ENCODE measurements at regions not wholly inside any gene's neighbourhood (a gene's known extent, or its start where the extent isn't known, plus 50 kb on each side); places are given as distances from the start of the nearest gene placed in this dataset.

- TF ChIP-seq, protein P1, sequence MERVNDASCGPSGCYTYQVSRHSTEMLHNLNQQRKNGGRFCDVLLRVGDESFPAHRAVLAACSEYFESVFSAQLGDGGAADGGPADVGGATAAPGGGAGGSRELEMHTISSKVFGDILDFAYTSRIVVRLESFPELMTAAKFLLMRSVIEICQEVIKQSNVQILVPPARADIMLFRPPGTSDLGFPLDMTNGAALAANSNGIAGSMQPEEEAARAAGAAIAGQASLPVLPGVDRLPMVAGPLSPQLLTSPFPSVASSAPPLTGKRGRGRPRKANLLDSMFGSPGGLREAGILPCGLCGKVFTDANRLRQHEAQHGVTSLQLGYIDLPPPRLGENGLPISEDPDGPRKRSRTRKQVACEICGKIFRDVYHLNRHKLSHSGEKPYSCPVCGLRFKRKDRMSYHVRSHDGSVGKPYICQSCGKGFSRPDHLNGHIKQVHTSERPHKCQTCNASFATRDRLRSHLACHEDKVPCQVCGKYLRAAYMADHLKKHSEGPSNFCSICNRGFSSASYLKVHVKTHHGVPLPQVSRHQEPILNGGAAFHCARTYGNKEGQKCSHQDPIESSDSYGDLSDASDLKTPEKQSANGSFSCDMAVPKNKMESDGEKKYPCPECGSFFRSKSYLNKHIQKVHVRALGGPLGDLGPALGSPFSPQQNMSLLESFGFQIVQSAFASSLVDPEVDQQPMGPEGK (CRISPR knock-in tag; IDR thresholded peaks at IDR 0.05; ENCODE audit: borderline replicate concordance) = no peak
- TF ChIP-seq ZFP3 (CRISPR knock-in tag; IDR thresholded peaks at IDR 0.05) (no peak), ZC3H10 (CRISPR knock-in tag; IDR thresholded peaks at IDR 0.05) (no peak)
Measured at GRCh38 chr6:71642120-71642519, 244.2 kb upstream of the RIMS1 start (continued).

- TF ChIP-seq ZNF8 (CRISPR knock-in tag; IDR thresholded peaks at IDR 0.05) (no peak), BACH2 (CRISPR knock-in tag; IDR thresholded peaks at IDR 0.05; ENCODE audit: borderline replicate concordance) (no peak), TOX (CRISPR knock-in tag; IDR thresholded peaks at IDR 0.05; ENCODE audit: borderline replicate concordance) (no peak), OSR1 (CRISPR knock-in tag; IDR thresholded peaks at IDR 0.05) (no peak)
- ATAC-seq = no peak
Measured at GRCh38 chr6:71642793-71643192, 243.6 kb upstream of the RIMS1 start.

- TF ChIP-seq ZNF8 (CRISPR knock-in tag; IDR thresholded peaks at IDR 0.05) (no peak), ZNF70 (CRISPR knock-in tag; IDR thresholded peaks at IDR 0.05) (no peak), OSR1 (CRISPR knock-in tag; IDR thresholded peaks at IDR 0.05) (no peak), ESRRG (CRISPR knock-in tag; IDR thresholded peaks at IDR 0.05) (no peak), ZNF565 (CRISPR knock-in tag; conservative IDR thresholded peaks at IDR 0.05; ENCODE audit: low read depth) (no peak), ZFP30 (CRISPR knock-in tag; IDR thresholded peaks at IDR 0.05) (no peak), PPARA (CRISPR knock-in tag; IDR thresholded peaks at IDR 0.05; ENCODE audit: borderline replicate concordance) (no peak), TOX (CRISPR knock-in tag; IDR thresholded peaks at IDR 0.05; ENCODE audit: borderline replicate concordance) (no peak), CSRNP3 (CRISPR knock-in tag; IDR thresholded peaks at IDR 0.05) (no peak), GLIS3 (CRISPR knock-in tag; IDR thresholded peaks at IDR 0.05) (no peak), CSDC2 (CRISPR knock-in tag; IDR thresholded peaks at IDR 0.05) (no peak)
- ATAC-seq = no peak
Measured at GRCh38 chr6:71645299-71645698, 241.1 kb upstream of the RIMS1 start.

DNA sequence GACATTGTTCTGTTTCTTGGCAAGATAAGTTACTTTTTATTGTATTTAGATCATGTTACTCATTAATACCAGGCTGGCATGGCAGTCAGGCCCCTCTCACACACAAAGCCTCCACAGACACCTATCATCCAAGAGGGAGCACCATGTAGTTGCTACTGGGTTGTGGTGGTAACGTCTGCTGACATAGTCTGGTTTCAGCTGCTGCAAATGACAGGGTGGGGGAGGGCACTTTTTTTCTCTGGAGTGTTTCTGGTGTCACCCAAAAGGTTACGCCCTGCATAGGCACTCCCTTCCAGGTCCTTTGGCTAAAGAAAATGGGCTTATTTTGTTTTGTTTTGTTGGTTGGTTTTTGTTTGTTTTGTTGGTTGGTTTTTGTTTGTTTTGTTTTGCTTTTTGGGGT lies 236.4 kb upstream of the RIMS1 start:
- no peak for ATAC-seq
- TF ChIP-seq TCF4 (CRISPR knock-in tag; IDR thresholded peaks at IDR 0.05; ENCODE audit: borderline replicate concordance) = no peak
- no peak for TF ChIP-seq CSDC2 (CRISPR knock-in tag; IDR thresholded peaks at IDR 0.05)
- no peak for TF ChIP-seq TOX (CRISPR knock-in tag; IDR thresholded peaks at IDR 0.05; ENCODE audit: borderline replicate concordance)
- no peak for TF ChIP-seq SNAI2 (CRISPR knock-in tag; IDR thresholded peaks at IDR 0.05)
- TF ChIP-seq ZNF8 (CRISPR knock-in tag; IDR thresholded peaks at IDR 0.05) = no peak
- no peak for TF ChIP-seq ESRRG (CRISPR knock-in tag; IDR thresholded peaks at IDR 0.05)
- TF ChIP-seq OSR1 (CRISPR knock-in tag; IDR thresholded peaks at IDR 0.05) = no peak
- no peak for TF ChIP-seq ISL1 (CRISPR knock-in tag; IDR thresholded peaks at IDR 0.05)
- TF ChIP-seq ZNF70 (CRISPR knock-in tag; IDR thresholded peaks at IDR 0.05) = no peak
- TF ChIP-seq ARNTL (CRISPR knock-in tag; IDR thresholded peaks at IDR 0.05; ENCODE audit: borderline replicate concordance, low read depth) = no peak
- no peak for TF ChIP-seq ZFP3 (CRISPR knock-in tag; IDR thresholded peaks at IDR 0.05)
- TF ChIP-seq BACH2 (CRISPR knock-in tag; IDR thresholded peaks at IDR 0.05; ENCODE audit: borderline replicate concordance) = no peak
- TF ChIP-seq ZC3H10 (CRISPR knock-in tag; IDR thresholded peaks at IDR 0.05) = no peak
- TF ChIP-seq CSRNP3 (CRISPR knock-in tag; IDR thresholded peaks at IDR 0.05) = no peak

- ATAC-seq = no peak
- no peak for TF ChIP-seq CSDC2 (CRISPR knock-in tag; IDR thresholded peaks at IDR 0.05)
- no peak for TF ChIP-seq ZFP30 (CRISPR knock-in tag; IDR thresholded peaks at IDR 0.05)
- no peak for TF ChIP-seq OSR1 (CRISPR knock-in tag; IDR thresholded peaks at IDR 0.05)
- TF ChIP-seq ARNTL (CRISPR knock-in tag; IDR thresholded peaks at IDR 0.05; ENCODE audit: borderline replicate concordance, low read depth) = no peak
- TF ChIP-seq TCF4 (CRISPR knock-in tag; IDR thresholded peaks at IDR 0.05; ENCODE audit: borderline replicate concordance) = no peak
- TF ChIP-seq, protein P2, sequence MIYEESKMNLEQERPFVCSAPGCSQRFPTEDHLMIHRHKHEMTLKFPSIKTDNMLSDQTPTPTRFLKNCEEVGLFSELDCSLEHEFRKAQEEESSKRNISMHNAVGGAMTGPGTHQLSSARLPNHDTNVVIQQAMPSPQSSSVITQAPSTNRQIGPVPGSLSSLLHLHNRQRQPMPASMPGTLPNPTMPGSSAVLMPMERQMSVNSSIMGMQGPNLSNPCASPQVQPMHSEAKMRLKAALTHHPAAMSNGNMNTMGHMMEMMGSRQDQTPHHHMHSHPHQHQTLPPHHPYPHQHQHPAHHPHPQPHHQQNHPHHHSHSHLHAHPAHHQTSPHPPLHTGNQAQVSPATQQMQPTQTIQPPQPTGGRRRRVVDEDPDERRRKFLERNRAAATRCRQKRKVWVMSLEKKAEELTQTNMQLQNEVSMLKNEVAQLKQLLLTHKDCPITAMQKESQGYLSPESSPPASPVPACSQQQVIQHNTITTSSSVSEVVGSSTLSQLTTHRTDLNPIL (CRISPR knock-in tag; IDR thresholded peaks at IDR 0.05; ENCODE audit: low read depth) = no peak
- no peak for TF ChIP-seq ISL1 (CRISPR knock-in tag; IDR thresholded peaks at IDR 0.05)
- no peak for TF ChIP-seq GLIS3 (CRISPR knock-in tag; IDR thresholded peaks at IDR 0.05)
- TF ChIP-seq ESRRG (CRISPR knock-in tag; IDR thresholded peaks at IDR 0.05) = no peak
- TF ChIP-seq BACH2 (CRISPR knock-in tag; IDR thresholded peaks at IDR 0.05; ENCODE audit: borderline replicate concordance) = no peak
- TF ChIP-seq, protein P1 (CRISPR knock-in tag; IDR thresholded peaks at IDR 0.05; ENCODE audit: borderline replicate concordance) = no peak
- TF ChIP-seq CSRNP3 (CRISPR knock-in tag; IDR thresholded peaks at IDR 0.05) = no peak
Measured at GRCh38 chr6:71651636-71652035, 234.7 kb upstream of the RIMS1 start.

Measured in SK-N-SH treated with all-trans-retinoic acid at 6 μM for 48 hours (cell line).